ENCODE measurements at regions not wholly inside any gene's neighbourhood (a gene's known extent, or its start where the extent isn't known, plus 50 kb on each side); places are given as distances from the start of the nearest gene placed in this dataset.

DNA sequence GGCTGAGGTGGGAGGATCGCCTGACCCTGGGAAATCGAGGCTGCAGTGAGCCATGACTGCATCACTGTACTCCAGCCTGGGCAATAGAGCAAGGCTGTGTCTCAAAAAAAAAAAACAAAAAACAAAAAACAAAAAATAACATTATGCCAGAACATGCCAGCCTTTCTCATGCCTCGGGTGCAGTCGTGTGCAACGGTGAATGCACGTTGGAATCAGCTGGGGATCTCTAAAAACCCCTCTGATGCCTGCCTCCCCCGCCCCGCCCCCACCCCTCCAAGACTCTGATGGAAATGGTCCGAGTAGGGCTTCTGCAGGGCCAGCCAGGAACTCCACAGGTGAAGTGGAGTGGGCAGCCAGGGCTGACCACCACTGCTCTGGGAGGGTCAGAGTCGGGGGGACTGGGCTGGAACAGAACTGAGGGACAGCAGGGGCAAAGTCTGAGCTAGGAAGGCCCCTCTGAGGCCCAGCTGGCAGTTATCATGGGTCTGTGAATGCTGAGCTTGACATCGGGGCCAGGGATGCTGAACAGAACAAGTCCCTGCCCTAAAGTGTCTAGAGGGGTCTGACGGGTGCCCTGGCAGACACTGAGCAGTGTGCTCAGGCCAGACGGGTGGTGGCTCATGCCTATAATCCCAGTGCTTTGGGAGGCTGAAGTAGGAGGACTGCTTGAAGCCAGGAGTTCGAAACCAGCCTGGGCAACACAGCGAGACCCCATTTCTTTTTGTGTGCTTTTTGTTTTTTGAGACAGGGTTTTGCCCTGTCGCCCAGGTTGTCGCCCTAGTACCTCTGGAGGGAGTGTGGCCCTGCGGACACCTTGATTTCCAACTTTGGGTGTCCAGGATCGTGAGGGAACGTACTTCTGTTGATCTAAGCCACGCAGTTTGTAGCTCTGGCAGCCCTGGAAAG lies 193.4 kb upstream of the GSE1 start:
- Histone ChIP-seq H3K4me3 (no peak overlapping the region), H3K27ac (no peak overlapping the region), H3K27me3 (no peaks in the 10 kb centered on the region), H3K36me3 (no peaks in the 10 kb centered on the region), H3K4me1 (peaks cover 40% of the 10 kb centered on the region), H3K9me3 (no peaks in the 10 kb centered on the region)
- TF ChIP-seq, protein P1, sequence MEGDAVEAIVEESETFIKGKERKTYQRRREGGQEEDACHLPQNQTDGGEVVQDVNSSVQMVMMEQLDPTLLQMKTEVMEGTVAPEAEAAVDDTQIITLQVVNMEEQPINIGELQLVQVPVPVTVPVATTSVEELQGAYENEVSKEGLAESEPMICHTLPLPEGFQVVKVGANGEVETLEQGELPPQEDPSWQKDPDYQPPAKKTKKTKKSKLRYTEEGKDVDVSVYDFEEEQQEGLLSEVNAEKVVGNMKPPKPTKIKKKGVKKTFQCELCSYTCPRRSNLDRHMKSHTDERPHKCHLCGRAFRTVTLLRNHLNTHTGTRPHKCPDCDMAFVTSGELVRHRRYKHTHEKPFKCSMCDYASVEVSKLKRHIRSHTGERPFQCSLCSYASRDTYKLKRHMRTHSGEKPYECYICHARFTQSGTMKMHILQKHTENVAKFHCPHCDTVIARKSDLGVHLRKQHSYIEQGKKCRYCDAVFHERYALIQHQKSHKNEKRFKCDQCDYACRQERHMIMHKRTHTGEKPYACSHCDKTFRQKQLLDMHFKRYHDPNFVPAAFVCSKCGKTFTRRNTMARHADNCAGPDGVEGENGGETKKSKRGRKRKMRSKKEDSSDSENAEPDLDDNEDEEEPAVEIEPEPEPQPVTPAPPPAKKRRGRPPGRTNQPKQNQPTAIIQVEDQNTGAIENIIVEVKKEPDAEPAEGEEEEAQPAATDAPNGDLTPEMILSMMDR (IDR thresholded peaks at IDR 0.05) = no peak
- TF ChIP-seq POLR2A (IDR thresholded peaks at IDR 0.05) (no peak), POLR2AphosphoS5 (IDR thresholded peaks at IDR 0.05; ENCODE audit: insufficient read depth in 1 of 2, low read depth in 1 of 2) (no peak)
- no peak for DNase-seq (ENCODE audit: extremely low spot score in 2 of 2)
- intact Hi-C loops (cut with DNase I) = loop anchor here (2.0 kb wide), 1 partner anchor 191 kb away; no protein-coding TSS in a partner anchor

DNA sequence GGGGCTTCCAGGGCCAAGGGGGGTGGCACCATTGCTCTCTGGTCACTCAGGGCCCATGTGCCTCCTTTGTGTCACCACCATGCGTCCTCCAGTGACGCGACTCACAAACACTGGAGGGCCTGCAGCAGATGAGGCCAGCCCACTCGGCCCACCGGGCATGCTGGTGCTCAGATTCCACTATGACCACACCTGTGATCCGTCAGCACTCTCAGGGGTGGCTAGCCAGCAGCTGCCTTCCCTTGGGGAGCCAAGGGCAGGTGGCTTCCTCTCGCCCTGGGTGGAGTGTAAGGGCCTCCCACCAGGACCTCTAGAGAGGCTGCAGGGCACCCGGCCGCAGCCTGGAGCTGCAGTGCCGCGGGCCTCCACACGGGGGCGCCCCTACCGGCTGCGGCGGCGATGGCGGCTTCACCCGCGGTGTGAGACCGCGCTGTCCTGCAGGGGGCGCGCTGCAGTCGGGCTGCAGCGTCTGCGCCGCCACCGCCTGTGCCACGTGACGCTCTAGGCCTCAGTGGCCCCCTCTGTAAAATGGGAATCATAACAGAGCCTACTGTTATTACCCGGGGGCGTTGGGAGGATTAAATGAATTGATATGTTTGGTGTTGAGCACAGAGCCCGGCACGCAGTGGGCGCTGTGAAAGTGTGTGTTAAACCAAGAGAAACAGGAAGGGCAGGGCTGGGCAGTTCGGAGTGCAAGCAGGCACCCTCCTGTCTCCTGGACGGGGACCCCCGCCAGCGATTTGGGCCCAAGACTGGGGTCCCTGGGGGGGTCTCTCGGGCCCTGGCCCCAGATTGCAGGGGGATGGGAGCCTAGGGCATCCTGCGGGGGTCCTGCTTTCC lies 192.4 kb upstream of the GSE1 start:
- TF ChIP-seq POLR2A (IDR thresholded peaks at IDR 0.05) (no peak), POLR2AphosphoS5 (IDR thresholded peaks at IDR 0.05; ENCODE audit: insufficient read depth in 1 of 2, low read depth in 1 of 2) (peak in 1 of 2 donors; percentile 12)
- TF ChIP-seq, protein P1 (IDR thresholded peaks at IDR 0.05) = peak; percentile 97 to 99 (median 97)
- Histone ChIP-seq H3K27me3 (no peaks in the 10 kb centered on the region), H3K36me3 (no peaks in the 10 kb centered on the region), H3K4me3 (no peak overlapping the region), H3K9me3 (no peaks in the 10 kb centered on the region), H3K4me1 (peaks cover 36% of the 10 kb centered on the region), H3K27ac (no peak overlapping the region)
- DNase-seq (ENCODE audit: extremely low spot score in 2 of 2) = no peak
- intact Hi-C loops (cut with DNase I) = loop anchor here (2.0 kb wide), 1 partner anchor 190 kb away; no protein-coding TSS in a partner anchor

DNA sequence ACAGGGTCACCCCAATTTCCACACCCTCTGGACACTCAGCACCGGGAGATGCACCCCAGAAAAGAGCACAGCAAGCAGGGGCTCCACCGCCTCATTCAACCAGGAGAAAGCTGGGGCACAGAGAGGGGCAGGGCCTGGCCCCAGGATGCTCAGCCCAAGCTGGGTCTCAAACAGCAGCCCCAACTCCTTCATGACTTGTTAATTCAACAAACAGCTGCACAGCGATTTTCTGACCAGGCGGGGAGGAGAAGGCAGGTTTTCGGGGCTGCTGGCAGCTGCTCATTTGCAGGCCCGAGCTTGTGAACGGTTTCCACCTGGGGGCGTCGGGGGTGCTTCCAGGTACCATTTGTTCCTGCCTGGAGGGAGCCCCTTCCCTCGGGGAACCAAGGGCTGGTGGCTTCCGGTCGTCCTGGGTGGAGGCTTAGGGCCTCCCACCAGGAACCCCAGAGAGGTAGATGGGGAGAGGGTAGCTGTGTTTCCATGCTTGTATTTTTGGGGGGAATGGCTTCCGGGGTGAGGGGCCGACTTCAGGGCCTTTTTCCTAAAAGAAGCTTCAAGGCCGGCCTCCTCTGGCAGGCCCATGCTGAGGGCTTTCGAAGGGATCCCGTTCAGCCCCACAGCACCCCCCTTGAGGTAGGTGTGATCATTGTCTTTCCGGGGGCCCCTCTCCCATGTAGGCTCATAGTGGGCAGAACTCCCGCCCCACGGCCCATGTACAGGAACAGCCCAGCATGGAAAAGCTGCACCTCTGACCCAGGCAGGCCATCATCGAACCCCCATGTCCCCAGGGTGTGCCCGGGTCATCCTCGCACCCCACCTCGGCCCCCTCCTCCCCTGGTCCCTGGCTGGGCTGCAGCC lies 191.6 kb upstream of the GSE1 start:
- H3K4me3 ChIP-seq = no peak overlapping the region
- no peaks in the 10 kb centered on the region for H3K27me3 ChIP-seq
- H3K4me1 ChIP-seq = peaks cover 27% of the 10 kb centered on the region
- H3K9me3 ChIP-seq = no peaks in the 10 kb centered on the region
- H3K27ac ChIP-seq = no peak overlapping the region
- TF ChIP-seq POLR2AphosphoS5 (IDR thresholded peaks at IDR 0.05; ENCODE audit: insufficient read depth in 1 of 2, low read depth in 1 of 2) (no peak), POLR2A (IDR thresholded peaks at IDR 0.05) (no peak)
- TF ChIP-seq, protein P1 (IDR thresholded peaks at IDR 0.05) = no peak
- no peaks in the 10 kb centered on the region for H3K36me3 ChIP-seq
- intact Hi-C loops (cut with DNase I) = loop anchor here (2.0 kb wide), 1 partner anchor 189 kb away; no protein-coding TSS in a partner anchor
- no peak for DNase-seq (ENCODE audit: extremely low spot score in 2 of 2)

DNA sequence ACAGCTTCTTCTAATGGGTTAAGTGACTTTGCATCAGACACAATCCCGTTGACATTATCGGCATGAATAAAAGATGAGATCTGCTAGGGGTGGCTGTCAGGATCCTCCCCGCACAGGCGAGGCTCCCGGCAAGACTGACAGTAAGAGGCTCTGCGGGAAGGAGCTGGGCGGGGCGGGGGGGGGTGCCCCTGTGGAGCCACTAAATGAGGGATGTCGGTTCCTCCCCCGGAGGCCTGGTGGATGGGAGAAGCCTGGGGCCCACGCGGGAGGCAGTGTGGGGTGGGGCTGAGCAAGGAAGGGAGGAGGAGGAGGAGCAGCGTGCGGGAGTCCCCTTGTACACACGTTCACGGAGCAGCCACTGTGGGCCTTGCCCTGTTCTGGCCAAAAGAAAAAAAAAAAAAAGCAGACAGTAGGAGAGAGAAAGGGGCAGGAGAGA lies 190.9 kb upstream of the GSE1 start:
- H3K36me3 ChIP-seq = no peaks in the 10 kb centered on the region
- no peaks in the 10 kb centered on the region for H3K27me3 ChIP-seq
- no peaks in the 10 kb centered on the region for H3K9me3 ChIP-seq
- peaks cover 26% of the 10 kb centered on the region for H3K4me1 ChIP-seq
- intact Hi-C loops (cut with DNase I) = no loop called here
- no peak overlapping the region for H3K4me3 ChIP-seq
- DNase-seq (ENCODE audit: extremely low spot score in 2 of 2) = no peak
- no peak overlapping the region for H3K27ac ChIP-seq
- TF ChIP-seq POLR2A (IDR thresholded peaks at IDR 0.05) = no peak
- peak in 1 of 2 donors; percentile 40 for TF ChIP-seq POLR2AphosphoS5 (IDR thresholded peaks at IDR 0.05; ENCODE audit: insufficient read depth in 1 of 2, low read depth in 1 of 2)
- TF ChIP-seq, protein P1 (IDR thresholded peaks at IDR 0.05) = no peak

All from vagina (tissue), 2 donors.